Neural cell (in vitro differentiated cells): ENCODE measurements at regions not wholly inside any gene's neighbourhood (a gene's known extent, or its start where the extent isn't known, plus 50 kb on each side); places are given as distances from the start of the nearest gene placed in this dataset.

Experiments
- CTCF ChIP-seq: fragments of 450-650 bp; IDR thresholded peaks from 2 replicates; pipeline ENCODE4 v1.5.1; 2014; ENCODE audit warnings: antibody characterized with exemption, mild to moderate bottlenecking, moderate library complexity; ENCODE audit not compliant: poor library complexity, severe bottlenecking
- EP300 ChIP-seq: fragments of 450-650 bp; conservative IDR thresholded peaks from 2 replicates; pipeline ENCODE4 v1.6.1; 2014; ENCODE audit warnings: antibody characterized with exemption, mild to moderate bottlenecking, moderate library complexity; ENCODE audit not compliant: poor library complexity, severe bottlenecking
- EZH2 ChIP-seq: fragments of 200-600, 300-800 bp; shearing (Covaris generic), sonication (generic); IDR thresholded peaks from 2 replicates; pipeline ENCODE4 v1.6.1; 2014; ENCODE audit warnings: antibody characterized with exemption, low read length, borderline replicate concordance, mild to moderate bottlenecking; ENCODE audit not compliant: insufficient read depth, poor library complexity, severe bottlenecking
- MXI1 ChIP-seq: fragments of 450-650 bp; conservative IDR thresholded peaks from 2 replicates; pipeline ENCODE4 v1.6.1; 2014; ENCODE audit warnings: antibody characterized with exemption, mild to moderate bottlenecking; ENCODE audit not compliant: poor library complexity, severe bottlenecking
- POLR2AphosphoS5 ChIP-seq: IDR thresholded peaks from 2 replicates; pipeline ENCODE4 v1.6.1; 2012
- RAD21 ChIP-seq: fragments of 450-650 bp; conservative IDR thresholded peaks from 2 replicates; pipeline ENCODE4 v1.6.1; 2014; ENCODE audit warnings: antibody characterized with exemption, mild to moderate bottlenecking, moderate library complexity
- SMC3 ChIP-seq: fragments of 450-650 bp; conservative IDR thresholded peaks from 2 replicates; pipeline ENCODE4 v1.6.1; 2014; ENCODE audit warnings: antibody characterized with exemption, mild to moderate bottlenecking, moderate library complexity; ENCODE audit not compliant: poor library complexity
- TAF1 ChIP-seq: IDR thresholded peaks from 2 replicates; pipeline ENCODE4 v1.6.1; 2012; ENCODE audit warnings: low read depth
- TF ChIP-seq, protein P1 (sequence below): IDR thresholded peaks from 2 replicates; pipeline ENCODE4 v1.6.1; 2012; ENCODE audit warnings: borderline replicate concordance

DNA sequence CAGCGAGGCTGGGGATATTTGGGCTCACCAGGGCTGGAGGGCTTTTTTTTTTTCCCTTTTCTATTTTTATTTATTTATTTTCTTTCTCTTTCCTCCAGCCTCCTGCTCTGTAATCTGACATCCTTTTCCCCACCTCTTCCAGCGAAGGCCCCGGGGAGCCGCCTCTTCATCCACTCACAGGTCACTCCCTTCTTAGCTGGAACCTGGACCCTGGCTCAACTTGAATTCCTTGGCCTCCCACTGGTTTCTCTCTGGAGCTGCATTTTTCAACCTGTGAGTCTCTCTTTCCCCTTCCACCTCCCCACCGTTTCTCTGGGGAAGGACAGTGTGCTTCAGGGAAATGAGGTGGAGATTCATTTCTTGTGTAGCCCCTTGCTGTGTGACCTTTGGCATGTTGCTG, 82.0 kb downstream of the MRM1 start:
- TF ChIP-seq SMC3 (no peak), CTCF (no peak), EZH2 (no peak), TAF1 (no peak), RAD21 (no peak), POLR2AphosphoS5 (no peak), EP300 (no peak), MXI1 (no peak)
- TF ChIP-seq, protein P1, sequence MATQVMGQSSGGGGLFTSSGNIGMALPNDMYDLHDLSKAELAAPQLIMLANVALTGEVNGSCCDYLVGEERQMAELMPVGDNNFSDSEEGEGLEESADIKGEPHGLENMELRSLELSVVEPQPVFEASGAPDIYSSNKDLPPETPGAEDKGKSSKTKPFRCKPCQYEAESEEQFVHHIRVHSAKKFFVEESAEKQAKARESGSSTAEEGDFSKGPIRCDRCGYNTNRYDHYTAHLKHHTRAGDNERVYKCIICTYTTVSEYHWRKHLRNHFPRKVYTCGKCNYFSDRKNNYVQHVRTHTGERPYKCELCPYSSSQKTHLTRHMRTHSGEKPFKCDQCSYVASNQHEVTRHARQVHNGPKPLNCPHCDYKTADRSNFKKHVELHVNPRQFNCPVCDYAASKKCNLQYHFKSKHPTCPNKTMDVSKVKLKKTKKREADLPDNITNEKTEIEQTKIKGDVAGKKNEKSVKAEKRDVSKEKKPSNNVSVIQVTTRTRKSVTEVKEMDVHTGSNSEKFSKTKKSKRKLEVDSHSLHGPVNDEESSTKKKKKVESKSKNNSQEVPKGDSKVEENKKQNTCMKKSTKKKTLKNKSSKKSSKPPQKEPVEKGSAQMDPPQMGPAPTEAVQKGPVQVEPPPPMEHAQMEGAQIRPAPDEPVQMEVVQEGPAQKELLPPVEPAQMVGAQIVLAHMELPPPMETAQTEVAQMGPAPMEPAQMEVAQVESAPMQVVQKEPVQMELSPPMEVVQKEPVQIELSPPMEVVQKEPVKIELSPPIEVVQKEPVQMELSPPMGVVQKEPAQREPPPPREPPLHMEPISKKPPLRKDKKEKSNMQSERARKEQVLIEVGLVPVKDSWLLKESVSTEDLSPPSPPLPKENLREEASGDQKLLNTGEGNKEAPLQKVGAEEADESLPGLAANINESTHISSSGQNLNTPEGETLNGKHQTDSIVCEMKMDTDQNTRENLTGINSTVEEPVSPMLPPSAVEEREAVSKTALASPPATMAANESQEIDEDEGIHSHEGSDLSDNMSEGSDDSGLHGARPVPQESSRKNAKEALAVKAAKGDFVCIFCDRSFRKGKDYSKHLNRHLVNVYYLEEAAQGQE: no peak
